IMR-90 (cell line): ENCODE measurements at regions not wholly inside any gene's neighbourhood (a gene's known extent, or its start where the extent isn't known, plus 50 kb on each side); places are given as distances from the start of the nearest gene placed in this dataset.

Experiments
- ATAC-seq: fragments of 200-7000 bp; cut with Tn5 transposase; 2 replicates; pipeline ENCODE4 v1.9.1; 2020; ENCODE audit warnings: low read depth, mild to moderate bottlenecking, moderate library complexity
- BruUV-seq: library from RNA; stranded (reverse); fragments of 400-500 nt; replicated peaks from 2 replicates; lab custom pipeline; 2021; lab: Mats Ljungman, UMichigan
- CTCF ChIA-PET: fragments of 300-600 bp; formaldehyde crosslinking; extraction: SDS; loops from one replicate; lab custom pipeline; 2021; ENCODE audit warnings: antibody characterized with exemption; lab: Yijun Ruan, JAX
- POLR2A ChIA-PET: fragments of 300-600 bp; sonication (Branson Sonifier 250); formaldehyde crosslinking; loops from one replicate; lab custom pipeline; 2022; ENCODE audit warnings: antibody characterized with exemption; ENCODE audit not compliant: unreplicated experiment; lab: Charles Lee
- DNase-seq: peaks from one replicate; pipeline ENCODE4 v3.0.0; 2013
- H2AFZ ChIP-seq: replicated peaks from 2 replicates; pipeline ENCODE3; 2013; ENCODE audit warnings: low read length, mild to moderate bottlenecking; ENCODE audit not compliant: poor library complexity
- H2AK5ac ChIP-seq: 2 replicates; pipeline ENCODE4 v1.6.1; 2013; ENCODE audit warnings: low read depth, low read length, inconsistent platforms
- H2AK9ac ChIP-seq: replicated peaks from 2 replicates; pipeline ENCODE3; 2013; ENCODE audit warnings: mild to moderate bottlenecking, low read depth, low read length, moderate library complexity; ENCODE audit not compliant: poor library complexity
- H2BK120ac ChIP-seq: 2 replicates; pipeline ENCODE4 v1.6.1; 2013; ENCODE audit warnings: low read depth, low read length, inconsistent platforms
- H2BK15ac ChIP-seq: 3 replicates; pipeline ENCODE4 v1.6.1; 2013; ENCODE audit warnings: low read depth, low read length, inconsistent platforms
- H2BK20ac ChIP-seq: 2 replicates; pipeline ENCODE4 v1.6.1; 2013; ENCODE audit warnings: low read depth, mild to moderate bottlenecking, inconsistent platforms, low read length, moderate library complexity
- H2BK5ac ChIP-seq: 2 replicates; pipeline ENCODE4 v1.6.1; 2013; ENCODE audit warnings: mild to moderate bottlenecking, low read depth, low read length, inconsistent platforms; ENCODE audit not compliant: poor library complexity, severe bottlenecking
- H3K14ac ChIP-seq: replicated peaks from 2 replicates; pipeline ENCODE4 v1.6.1; 2013; ENCODE audit warnings: low read depth, low read length, inconsistent platforms
- H3K18ac ChIP-seq: 2 replicates; pipeline ENCODE4 v1.6.1; 2013; ENCODE audit warnings: low read depth, low read length, control low read depth
- H3K23ac ChIP-seq: 2 replicates; pipeline ENCODE4 v1.6.1; 2013; ENCODE audit warnings: low read depth, low read length, inconsistent platforms
- H3K27ac ChIP-seq: 2 replicates; pipeline ENCODE4 v1.5.1; 2013; ENCODE audit warnings: mild to moderate bottlenecking, control low read depth, low read length; ENCODE audit not compliant: insufficient read depth
- H3K27me3 ChIP-seq: 2 replicates; pipeline ENCODE4 v1.6.1; 2013; ENCODE audit warnings: low read length; ENCODE audit not compliant: control insufficient read depth, insufficient read depth
- H3K36me3 ChIP-seq: 2 replicates; pipeline ENCODE4 v1.6.1; 2013; ENCODE audit warnings: low read length, mixed read lengths; ENCODE audit not compliant: control insufficient read depth, insufficient read depth
- H3K4ac ChIP-seq: 2 replicates; pipeline ENCODE4 v1.6.1; 2013; ENCODE audit warnings: low read depth, low read length, inconsistent platforms
- H3K4me1 ChIP-seq: 2 replicates; pipeline ENCODE4 v1.6.1; 2013; ENCODE audit warnings: low read length, mixed read lengths; ENCODE audit not compliant: control insufficient read depth, insufficient read depth
- H3K4me2 ChIP-seq: 2 replicates; pipeline ENCODE4 v1.6.1; 2013; ENCODE audit warnings: low read depth, mild to moderate bottlenecking, control low read depth, low read length, moderate library complexity
- H3K4me3 ChIP-seq: 2 replicates; pipeline ENCODE4 v1.5.1; 2013; ENCODE audit warnings: low read depth, mild to moderate bottlenecking, control low read depth, low read length, moderate library complexity; ENCODE audit not compliant: insufficient read depth
- H3K56ac ChIP-seq: 2 replicates; pipeline ENCODE4 v1.6.1; 2013; ENCODE audit warnings: low read length, inconsistent platforms; ENCODE audit not compliant: insufficient read depth; ENCODE audit errors: extremely low read depth
- H3K79me1 ChIP-seq, 2 experiments: 2 replicates each; pipeline ENCODE4 v1.6.1; 2013; ENCODE audit warnings: low read length in 2 of 2, inconsistent platforms in 1 of 2, low read depth in 1 of 2
- H3K9ac ChIP-seq: 2 replicates; pipeline ENCODE4 v1.6.1; 2013; ENCODE audit warnings: low read depth, low read length, control low read depth
- H3K9me1 ChIP-seq: 2 replicates; pipeline ENCODE4 v1.6.1; 2013; ENCODE audit warnings: low read length, inconsistent platforms; ENCODE audit not compliant: insufficient read depth
- H3K9me3 ChIP-seq: 2 replicates; pipeline ENCODE4 v1.6.1; 2013; ENCODE audit warnings: low read length; ENCODE audit not compliant: control insufficient read depth, insufficient read depth
- H4K20me1 ChIP-seq: 2 replicates; pipeline ENCODE4 v1.6.1; 2013; ENCODE audit warnings: low read length, inconsistent platforms; ENCODE audit not compliant: insufficient read depth
- H4K5ac ChIP-seq: 2 replicates; pipeline ENCODE4 v1.6.1; 2013; ENCODE audit warnings: mild to moderate bottlenecking, low read depth, low read length, control low read depth
- H4K8ac ChIP-seq, 2 experiments: 2 replicates each; pipeline ENCODE4 v1.6.1; 2013; ENCODE audit warnings: low read depth in 2 of 2, low read length in 2 of 2, control low read depth in 1 of 2, inconsistent platforms in 1 of 2
- H4K91ac ChIP-seq: 2 replicates; pipeline ENCODE4 v1.6.1; 2013; ENCODE audit warnings: low read depth, low read length, inconsistent platforms; ENCODE audit not compliant: insufficient read depth
- SMC3 ChIP-seq: fragments of 150-350 bp; IDR thresholded peaks from 2 replicates; pipeline ENCODE4 v1.6.1; 2016; ENCODE audit warnings: low read depth, mild to moderate bottlenecking, antibody characterized with exemption, low read length, moderate library complexity
- WGBS, 2 experiments: methylation state at CpG; one replicate each; pipeline versions ENCODE4 v1.1.5 to v1.1.7; 2013; ENCODE audit warnings: missing lambda C conversion rate in 2 of 2; ENCODE audit not compliant: insufficient read length in 1 of 2; ENCODE audit errors: extremely low coverage in 2 of 2; 5-methylcytosine and 5-hydroxymethylcytosine counted together
- dilution Hi-C: fragments of 300-500 bp; cut with HindIII; formaldehyde crosslinking; loops from one replicate; pipeline ENCODE4 v1.14.3; 2018; ENCODE audit warnings: low sequenced_read_pairs; ENCODE audit not compliant: unreplicated experiment
- in situ Hi-C: fragments of 300-500 bp; cut with MboI; formaldehyde crosslinking; loops from 3 replicates; pipeline ENCODE4 v1.14.3; 2019; ENCODE audit warnings: low sequenced_read_pairs, inconsistent platforms, mixed read lengths
- intact Hi-C: fragments of 100-400 bp; cut with micrococcal nuclease; formaldehyde crosslinking; loops from 2 replicates; pipeline ENCODE4 v1.10.0; 2022

- Histone ChIP-seq H3K27ac (no peak overlapping the region), H4K8ac (no peak overlapping the region), H3K4ac (no peak overlapping the region), H3K4me1 (no peaks in the 10 kb centered on the region), H3K27me3 (no peaks in the 10 kb centered on the region), H2BK15ac (no peak overlapping the region), H3K18ac (no peak overlapping the region), H3K9me3 (no peaks in the 10 kb centered on the region), H3K79me1 (no peaks in the 10 kb centered on the region), H3K56ac (no peak overlapping the region), H3K4me3 (no peak overlapping the region), H3K36me3 (no peaks in the 10 kb centered on the region), H2AK9ac (no peak overlapping the region), H3K14ac (no peak overlapping the region), H2AFZ (no peak overlapping the region), H3K9ac (no peak overlapping the region), H2BK120ac (no peak overlapping the region), H4K5ac (no peak overlapping the region), H4K20me1 (no peaks in the 10 kb centered on the region), H2BK20ac (no peak overlapping the region), H4K91ac (no peak overlapping the region), H2AK5ac (no peak overlapping the region), H2BK5ac (no peak overlapping the region), H3K9me1 (no peaks in the 10 kb centered on the region), H3K23ac (no peak overlapping the region), H3K4me2 (no peak overlapping the region)
- ATAC-seq (no peak), DNase-seq (no peak)
- no TSS peak for BruUV-seq
- dilution Hi-C loops (no loop called here), intact Hi-C loops (no loop called here), in situ Hi-C loops (no loop called here)
- TF ChIP-seq SMC3, result no peak
- ChIA-PET CTCF (interaction anchor here (0.6 kb wide), 1 partner anchor 23 kb away, joined by 3 read pairs; no protein-coding TSS in a partner anchor), POLR2A (no interaction called here)
- no CpG with 5 or more reads among the region's 5 CpGs for WGBS, 2 experiments
Observed at GRCh38 chr6:2360126-2360525, 114.7 kb upstream of the GMDS start.
